K562 (cell line): ENCODE measurements at regions not wholly inside any gene's neighbourhood (a gene's known extent, or its start where the extent isn't known, plus 50 kb on each side); places are given as distances from the start of the nearest gene placed in this dataset.

Experiments
- HDAC8 ChIP-seq: fragments of 450-650 bp; IDR thresholded peaks from 2 replicates; pipeline ENCODE4 v1.6.1; 2016; ENCODE audit warnings: mild to moderate bottlenecking, missing genetic modification characterization, moderate library complexity, missing compliant biosample characterization
- RFX7 ChIP-seq: fragments of 250-450 bp; sonication (Bioruptor Pico); IDR thresholded peaks from 2 replicates; pipeline ENCODE4 v1.5.1; 2021; ENCODE audit warnings: mild to moderate bottlenecking
- SNIP1 ChIP-seq: fragments of 450-650 bp; IDR thresholded peaks from 2 replicates; pipeline ENCODE4 v1.7.1; 2017; ENCODE audit warnings: low read depth, mild to moderate bottlenecking
- ZNF143 ChIP-seq: sonication (generic); formaldehyde crosslinking; IDR thresholded peaks from 2 replicates; pipeline ENCODE4 v1.9.0; 2022; ENCODE audit warnings: mild to moderate bottlenecking, missing genetic modification reagents
- ZNF778 ChIP-seq: fragments of 450-650 bp; formaldehyde crosslinking; IDR thresholded peaks from 2 replicates; pipeline ENCODE4 v1.4.0; 2020; ENCODE audit warnings: mild to moderate bottlenecking, moderate library complexity
- TF ChIP-seq, protein P1 (sequence below), 2 experiments: fragments of 450-650 bp; conservative IDR thresholded peaks; 2 replicates each; pipeline ENCODE4 v1.6.1; 2017; ENCODE audit warnings: mild to moderate bottlenecking in 2 of 2, moderate library complexity in 2 of 2
- TF ChIP-seq, protein P2 (sequence below): fragments of 250-450 bp; sonication (Bioruptor Pico); IDR thresholded peaks from 2 replicates; pipeline ENCODE4 v1.8.0; 2022; ENCODE audit warnings: moderate library complexity, mild to moderate bottlenecking, inconsistent platforms
- TF ChIP-seq, protein P3 (sequence below): sonication (generic); formaldehyde crosslinking; IDR thresholded peaks from 2 replicates; pipeline ENCODE4 v1.8.1; 2023; ENCODE audit warnings: mild to moderate bottlenecking, missing genetic modification reagents

DNA sequence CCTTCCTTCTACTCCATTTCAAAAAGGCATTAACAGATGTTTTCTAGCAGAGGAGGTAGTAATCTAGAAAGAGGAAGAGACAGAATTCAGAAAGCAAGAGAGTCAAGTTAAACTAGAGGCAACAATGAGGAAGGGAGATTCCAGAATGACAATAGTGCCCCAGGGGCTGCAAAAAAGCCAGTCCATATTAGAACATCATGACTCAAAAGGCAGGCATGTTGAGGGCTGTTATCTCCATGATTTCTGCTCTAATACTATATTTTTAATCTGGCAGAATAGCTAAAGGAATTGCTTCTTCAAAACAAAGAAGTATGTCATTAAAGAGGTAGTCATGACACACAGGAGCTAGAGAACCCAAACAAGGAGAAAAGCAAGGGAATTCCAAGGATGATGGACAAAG lies 599.6 kb downstream of the INHBA start (continued):
- TF ChIP-seq, protein P1, sequence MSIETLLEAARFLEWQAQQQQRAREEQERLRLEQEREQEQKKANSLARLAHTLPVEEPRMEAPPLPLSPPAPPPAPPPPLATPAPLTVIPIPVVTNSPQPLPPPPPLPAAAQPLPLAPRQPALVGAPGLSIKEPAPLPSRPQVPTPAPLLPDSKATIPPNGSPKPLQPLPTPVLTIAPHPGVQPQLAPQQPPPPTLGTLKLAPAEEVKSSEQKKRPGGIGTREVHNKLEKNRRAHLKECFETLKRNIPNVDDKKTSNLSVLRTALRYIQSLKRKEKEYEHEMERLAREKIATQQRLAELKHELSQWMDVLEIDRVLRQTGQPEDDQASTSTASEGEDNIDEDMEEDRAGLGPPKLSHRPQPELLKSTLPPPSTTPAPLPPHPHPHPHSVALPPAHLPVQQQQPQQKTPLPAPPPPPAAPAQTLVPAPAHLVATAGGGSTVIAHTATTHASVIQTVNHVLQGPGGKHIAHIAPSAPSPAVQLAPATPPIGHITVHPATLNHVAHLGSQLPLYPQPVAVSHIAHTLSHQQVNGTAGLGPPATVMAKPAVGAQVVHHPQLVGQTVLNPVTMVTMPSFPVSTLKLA (conservative IDR thresholded peaks at IDR 0.05), result no peak
- TF ChIP-seq, protein P2, sequence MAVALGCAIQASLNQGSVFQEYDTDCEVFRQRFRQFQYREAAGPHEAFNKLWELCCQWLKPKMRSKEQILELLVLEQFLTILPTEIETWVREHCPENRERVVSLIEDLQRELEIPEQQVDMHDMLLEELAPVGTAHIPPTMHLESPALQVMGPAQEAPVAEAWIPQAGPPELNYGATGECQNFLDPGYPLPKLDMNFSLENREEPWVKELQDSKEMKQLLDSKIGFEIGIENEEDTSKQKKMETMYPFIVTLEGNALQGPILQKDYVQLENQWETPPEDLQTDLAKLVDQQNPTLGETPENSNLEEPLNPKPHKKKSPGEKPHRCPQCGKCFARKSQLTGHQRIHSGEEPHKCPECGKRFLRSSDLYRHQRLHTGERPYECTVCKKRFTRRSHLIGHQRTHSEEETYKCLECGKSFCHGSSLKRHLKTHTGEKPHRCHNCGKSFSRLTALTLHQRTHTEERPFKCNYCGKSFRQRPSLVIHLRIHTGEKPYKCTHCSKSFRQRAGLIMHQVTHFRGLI, result no peak
- TF ChIP-seq ZNF143 (no peak), HDAC8 (no peak), ZNF778 (CRISPR knock-in tag) (no peak), SNIP1 (no peak), RFX7 (CRISPR knock-in tag) (no peak)
- TF ChIP-seq, protein P3, sequence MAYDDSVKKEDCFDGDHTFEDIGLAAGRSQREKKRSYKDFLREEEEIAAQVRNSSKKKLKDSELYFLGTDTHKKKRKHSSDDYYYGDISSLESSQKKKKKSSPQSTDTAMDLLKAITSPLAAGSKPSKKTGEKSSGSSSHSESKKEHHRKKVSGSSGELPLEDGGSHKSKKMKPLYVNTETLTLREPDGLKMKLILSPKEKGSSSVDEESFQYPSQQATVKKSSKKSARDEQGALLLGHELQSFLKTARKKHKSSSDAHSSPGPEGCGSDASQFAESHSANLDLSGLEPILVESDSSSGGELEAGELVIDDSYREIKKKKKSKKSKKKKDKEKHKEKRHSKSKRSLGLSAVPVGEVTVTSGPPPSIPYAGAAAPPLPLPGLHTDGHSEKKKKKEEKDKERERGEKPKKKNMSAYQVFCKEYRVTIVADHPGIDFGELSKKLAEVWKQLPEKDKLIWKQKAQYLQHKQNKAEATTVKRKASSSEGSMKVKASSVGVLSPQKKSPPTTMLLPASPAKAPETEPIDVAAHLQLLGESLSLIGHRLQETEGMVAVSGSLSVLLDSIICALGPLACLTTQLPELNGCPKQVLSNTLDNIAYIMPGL (CRISPR knock-in tag), result no peak
